ENCODE measurements at regions not wholly inside any gene's neighbourhood (a gene's known extent, or its start where the extent isn't known, plus 50 kb on each side); places are given as distances from the start of the nearest gene placed in this dataset.

GRCh38 chr9:78668148-78668832, 371.4 kb downstream of the PSAT1 start:
- H3K4me3 ChIP-seq (ENCODE audit: insufficient read depth, low read depth, low read length, poor library complexity, severe bottlenecking): no peak overlapping the region
- no peak for DNase-seq
- no peak overlapping the region for H3K27ac ChIP-seq (ENCODE audit: insufficient read depth, low read length, poor library complexity, severe bottlenecking)
- H3K27me3 ChIP-seq (replicated peaks; ENCODE audit: control insufficient read depth, insufficient read depth, low read length, poor library complexity, severe bottlenecking): no peaks in the 10 kb centered on the region
- H3K4me1 ChIP-seq (ENCODE audit: control insufficient read depth, insufficient read depth, low read length, poor library complexity, severe bottlenecking): no peaks in the 10 kb centered on the region
- H3K36me3 ChIP-seq (ENCODE audit: control insufficient read depth, insufficient read depth, low read length): no peaks in the 10 kb centered on the region
- no peaks in the 10 kb centered on the region for H3K9me3 ChIP-seq (ENCODE audit: control insufficient read depth, low read length)

- Histone ChIP-seq H3K27me3 (replicated peaks; ENCODE audit: control insufficient read depth, insufficient read depth, low read length, poor library complexity, severe bottlenecking) (no peaks in the 10 kb centered on the region), H3K4me3 (ENCODE audit: insufficient read depth, low read depth, low read length, poor library complexity, severe bottlenecking) (no peak overlapping the region), H3K27ac (ENCODE audit: insufficient read depth, low read length, poor library complexity, severe bottlenecking) (no peak overlapping the region), H3K9me3 (ENCODE audit: control insufficient read depth, low read length) (no peaks in the 10 kb centered on the region), H3K4me1 (ENCODE audit: control insufficient read depth, insufficient read depth, low read length, poor library complexity, severe bottlenecking) (no peaks in the 10 kb centered on the region), H3K36me3 (ENCODE audit: control insufficient read depth, insufficient read depth, low read length) (no peaks in the 10 kb centered on the region)
- DNase-seq: no peak
These were observed 372.7 kb downstream of the PSAT1 start for GRCh38 chr9:78669591-78669990.

- H3K4me1 ChIP-seq (ENCODE audit: control insufficient read depth, insufficient read depth, low read length, poor library complexity, severe bottlenecking): no peaks in the 10 kb centered on the region
- H3K36me3 ChIP-seq (ENCODE audit: control insufficient read depth, insufficient read depth, low read length): no peaks in the 10 kb centered on the region
- no peaks in the 10 kb centered on the region for H3K27me3 ChIP-seq (replicated peaks; ENCODE audit: control insufficient read depth, insufficient read depth, low read length, poor library complexity, severe bottlenecking)
- H3K4me3 ChIP-seq (ENCODE audit: insufficient read depth, low read depth, low read length, poor library complexity, severe bottlenecking): no peak overlapping the region
- no peaks in the 10 kb centered on the region for H3K9me3 ChIP-seq (ENCODE audit: control insufficient read depth, low read length)
- H3K27ac ChIP-seq (ENCODE audit: insufficient read depth, low read length, poor library complexity, severe bottlenecking): no peak overlapping the region
- DNase-seq: no peak
These were observed 374.9 kb downstream of the PSAT1 start for GRCh38 chr9:78671785-78672184.

GRCh38 chr9:78674874-78675273, 377.9 kb downstream of the PSAT1 start:
- Histone ChIP-seq H3K36me3 (ENCODE audit: control insufficient read depth, insufficient read depth, low read length) (no peaks in the 10 kb centered on the region), H3K9me3 (ENCODE audit: control insufficient read depth, low read length) (no peaks in the 10 kb centered on the region), H3K4me3 (ENCODE audit: insufficient read depth, low read depth, low read length, poor library complexity, severe bottlenecking) (no peak overlapping the region), H3K4me1 (ENCODE audit: control insufficient read depth, insufficient read depth, low read length, poor library complexity, severe bottlenecking) (no peaks in the 10 kb centered on the region), H3K27ac (ENCODE audit: insufficient read depth, low read length, poor library complexity, severe bottlenecking) (no peak overlapping the region), H3K27me3 (replicated peaks; ENCODE audit: control insufficient read depth, insufficient read depth, low read length, poor library complexity, severe bottlenecking) (no peaks in the 10 kb centered on the region)
- no peak for DNase-seq

- H3K36me3 ChIP-seq (ENCODE audit: control insufficient read depth, insufficient read depth, low read length): no peaks in the 10 kb centered on the region
- no peaks in the 10 kb centered on the region for H3K27me3 ChIP-seq (replicated peaks; ENCODE audit: control insufficient read depth, insufficient read depth, low read length, poor library complexity, severe bottlenecking)
- H3K27ac ChIP-seq (ENCODE audit: insufficient read depth, low read length, poor library complexity, severe bottlenecking): no peak overlapping the region
- no peaks in the 10 kb centered on the region for H3K9me3 ChIP-seq (ENCODE audit: control insufficient read depth, low read length)
- no peaks in the 10 kb centered on the region for H3K4me1 ChIP-seq (ENCODE audit: control insufficient read depth, insufficient read depth, low read length, poor library complexity, severe bottlenecking)
- DNase-seq: no peak
- no peak overlapping the region for H3K4me3 ChIP-seq (ENCODE audit: insufficient read depth, low read depth, low read length, poor library complexity, severe bottlenecking)
These were observed 379.1 kb downstream of the PSAT1 start for GRCh38 chr9:78676009-78676408.

GRCh38 chr9:78676623-78677022, 379.7 kb downstream of the PSAT1 start:
- Histone ChIP-seq H3K27me3 (replicated peaks; ENCODE audit: control insufficient read depth, insufficient read depth, low read length, poor library complexity, severe bottlenecking) (no peaks in the 10 kb centered on the region), H3K36me3 (ENCODE audit: control insufficient read depth, insufficient read depth, low read length) (no peaks in the 10 kb centered on the region), H3K4me1 (ENCODE audit: control insufficient read depth, insufficient read depth, low read length, poor library complexity, severe bottlenecking) (no peaks in the 10 kb centered on the region), H3K9me3 (ENCODE audit: control insufficient read depth, low read length) (no peaks in the 10 kb centered on the region), H3K27ac (ENCODE audit: insufficient read depth, low read length, poor library complexity, severe bottlenecking) (no peak overlapping the region), H3K4me3 (ENCODE audit: insufficient read depth, low read depth, low read length, poor library complexity, severe bottlenecking) (no peak overlapping the region)
- no peak for DNase-seq

- DNase-seq: no peak
- Histone ChIP-seq H3K9me3 (ENCODE audit: control insufficient read depth, low read length) (no peaks in the 10 kb centered on the region), H3K4me1 (ENCODE audit: control insufficient read depth, insufficient read depth, low read length, poor library complexity, severe bottlenecking) (no peaks in the 10 kb centered on the region), H3K36me3 (ENCODE audit: control insufficient read depth, insufficient read depth, low read length) (no peaks in the 10 kb centered on the region), H3K27ac (ENCODE audit: insufficient read depth, low read length, poor library complexity, severe bottlenecking) (no peak overlapping the region), H3K27me3 (replicated peaks; ENCODE audit: control insufficient read depth, insufficient read depth, low read length, poor library complexity, severe bottlenecking) (no peaks in the 10 kb centered on the region), H3K4me3 (ENCODE audit: insufficient read depth, low read depth, low read length, poor library complexity, severe bottlenecking) (no peak overlapping the region)
These were observed 380.4 kb downstream of the PSAT1 start for GRCh38 chr9:78677326-78677725.

- Histone ChIP-seq H3K9me3 (ENCODE audit: control insufficient read depth, low read length) (no peaks in the 10 kb centered on the region), H3K36me3 (ENCODE audit: control insufficient read depth, insufficient read depth, low read length) (no peaks in the 10 kb centered on the region), H3K27me3 (replicated peaks; ENCODE audit: control insufficient read depth, insufficient read depth, low read length, poor library complexity, severe bottlenecking) (no peaks in the 10 kb centered on the region), H3K4me1 (ENCODE audit: control insufficient read depth, insufficient read depth, low read length, poor library complexity, severe bottlenecking) (no peaks in the 10 kb centered on the region), H3K4me3 (ENCODE audit: insufficient read depth, low read depth, low read length, poor library complexity, severe bottlenecking) (no peak overlapping the region), H3K27ac (ENCODE audit: insufficient read depth, low read length, poor library complexity, severe bottlenecking) (no peak overlapping the region)
- no peak for DNase-seq
These were observed 382.0 kb downstream of the PSAT1 start for GRCh38 chr9:78678877-78679276.

GRCh38 chr9:78680196-78680595, 383.3 kb downstream of the PSAT1 start:
- Histone ChIP-seq H3K36me3 (ENCODE audit: control insufficient read depth, insufficient read depth, low read length) (no peaks in the 10 kb centered on the region), H3K27me3 (replicated peaks; ENCODE audit: control insufficient read depth, insufficient read depth, low read length, poor library complexity, severe bottlenecking) (no peaks in the 10 kb centered on the region), H3K27ac (ENCODE audit: insufficient read depth, low read length, poor library complexity, severe bottlenecking) (no peak overlapping the region), H3K4me3 (ENCODE audit: insufficient read depth, low read depth, low read length, poor library complexity, severe bottlenecking) (no peak overlapping the region), H3K9me3 (ENCODE audit: control insufficient read depth, low read length) (no peaks in the 10 kb centered on the region), H3K4me1 (ENCODE audit: control insufficient read depth, insufficient read depth, low read length, poor library complexity, severe bottlenecking) (no peaks in the 10 kb centered on the region)
- no peak for DNase-seq

GRCh38 chr9:78682216-78682615, 385.3 kb downstream of the PSAT1 start:
- Histone ChIP-seq H3K27me3 (replicated peaks; ENCODE audit: control insufficient read depth, insufficient read depth, low read length, poor library complexity, severe bottlenecking) (no peaks in the 10 kb centered on the region), H3K9me3 (ENCODE audit: control insufficient read depth, low read length) (no peaks in the 10 kb centered on the region), H3K4me1 (ENCODE audit: control insufficient read depth, insufficient read depth, low read length, poor library complexity, severe bottlenecking) (no peaks in the 10 kb centered on the region), H3K36me3 (ENCODE audit: control insufficient read depth, insufficient read depth, low read length) (no peaks in the 10 kb centered on the region), H3K27ac (ENCODE audit: insufficient read depth, low read length, poor library complexity, severe bottlenecking) (no peak overlapping the region), H3K4me3 (ENCODE audit: insufficient read depth, low read depth, low read length, poor library complexity, severe bottlenecking) (no peak overlapping the region)
- DNase-seq: no peak
